PC-9 (cell line): ENCODE measurements at regions not wholly inside any gene's neighbourhood (a gene's known extent, or its start where the extent isn't known, plus 50 kb on each side); places are given as distances from the start of the nearest gene placed in this dataset.

Experiments used
- EZH2 ChIP-seq: fragments of 200-600 bp; sonication (generic); IDR thresholded peaks from 2 replicates; pipeline ENCODE4 v1.8.0; 2017; ENCODE audit warnings: antibody characterized with exemption, low read depth
- TF ChIP-seq, protein P1 (sequence below): fragments of 200-600 bp; sonication (generic); conservative IDR thresholded peaks from 2 replicates; pipeline ENCODE4 v1.6.1; 2017; ENCODE audit warnings: mixed run types, antibody characterized with exemption, mild to moderate bottlenecking, moderate library complexity

GRCh38 chr11:11724994-11725393 lies 103.2 kb upstream of the GALNT18 start:
- TF ChIP-seq, protein P1, sequence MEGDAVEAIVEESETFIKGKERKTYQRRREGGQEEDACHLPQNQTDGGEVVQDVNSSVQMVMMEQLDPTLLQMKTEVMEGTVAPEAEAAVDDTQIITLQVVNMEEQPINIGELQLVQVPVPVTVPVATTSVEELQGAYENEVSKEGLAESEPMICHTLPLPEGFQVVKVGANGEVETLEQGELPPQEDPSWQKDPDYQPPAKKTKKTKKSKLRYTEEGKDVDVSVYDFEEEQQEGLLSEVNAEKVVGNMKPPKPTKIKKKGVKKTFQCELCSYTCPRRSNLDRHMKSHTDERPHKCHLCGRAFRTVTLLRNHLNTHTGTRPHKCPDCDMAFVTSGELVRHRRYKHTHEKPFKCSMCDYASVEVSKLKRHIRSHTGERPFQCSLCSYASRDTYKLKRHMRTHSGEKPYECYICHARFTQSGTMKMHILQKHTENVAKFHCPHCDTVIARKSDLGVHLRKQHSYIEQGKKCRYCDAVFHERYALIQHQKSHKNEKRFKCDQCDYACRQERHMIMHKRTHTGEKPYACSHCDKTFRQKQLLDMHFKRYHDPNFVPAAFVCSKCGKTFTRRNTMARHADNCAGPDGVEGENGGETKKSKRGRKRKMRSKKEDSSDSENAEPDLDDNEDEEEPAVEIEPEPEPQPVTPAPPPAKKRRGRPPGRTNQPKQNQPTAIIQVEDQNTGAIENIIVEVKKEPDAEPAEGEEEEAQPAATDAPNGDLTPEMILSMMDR: no peak
- no peak for TF ChIP-seq EZH2
